K562 (cell line): ENCODE measurements at regions not wholly inside any gene's neighbourhood (a gene's known extent, or its start where the extent isn't known, plus 50 kb on each side); places are given as distances from the start of the nearest gene placed in this dataset.

Experiments
- ASH1L ChIP-seq: fragments of 450-650 bp; IDR thresholded peaks from 2 replicates; pipeline ENCODE4 v1.6.1; 2018; ENCODE audit warnings: borderline replicate concordance, mild to moderate bottlenecking, low read depth; ENCODE audit not compliant: partially characterized antibody
- DPF2 ChIP-seq: fragments of 450-650 bp; IDR thresholded peaks from 2 replicates; pipeline ENCODE4 v1.6.1; 2016
- ELF1 ChIP-seq: fragments of 200-800 bp; sonication (Bioruptor generic); IDR thresholded peaks from 2 replicates; pipeline ENCODE4 v1.6.1; 2016; ENCODE audit warnings: missing genetic modification characterization, missing compliant biosample characterization
- ILF3 ChIP-seq: fragments of 450-650 bp; IDR thresholded peaks from 2 replicates; pipeline ENCODE4 v1.6.1; 2018; ENCODE audit warnings: antibody characterized with exemption, mild to moderate bottlenecking, moderate library complexity, borderline replicate concordance
- RCOR1 ChIP-seq, 2 experiments: IDR thresholded peaks; 2 replicates each; pipeline ENCODE4 v1.6.1; 2012; ENCODE audit warnings: low read depth in 2 of 2, low read length in 2 of 2, borderline replicate concordance in 1 of 2, improper control_type of control experiment in 1 of 2
- RNF2 ChIP-seq: sonication (generic); IDR thresholded peaks from 2 replicates; pipeline ENCODE4 v1.6.1; 2016
- SMC3 ChIP-seq: conservative IDR thresholded peaks from 2 replicates; pipeline ENCODE4 v1.6.1; 2011; ENCODE audit warnings: low read depth, low read length, improper control_type of control experiment; ENCODE audit not compliant: insufficient read depth
- SRSF1 ChIP-seq: fragments of 200-400 bp; formaldehyde crosslinking; IDR thresholded peaks from 2 replicates; pipeline ENCODE4 v1.6.1; 2017; ENCODE audit warnings: mild to moderate bottlenecking, low read depth, low read length, moderate library complexity
- TAF7 ChIP-seq: fragments of 450-650 bp; IDR thresholded peaks from 2 replicates; pipeline ENCODE4 v1.6.1; 2016; ENCODE audit warnings: missing genetic modification characterization, missing compliant biosample characterization
- THRAP3 ChIP-seq: fragments of 450-650 bp; IDR thresholded peaks from 2 replicates; pipeline ENCODE4 v1.6.1; 2016; ENCODE audit warnings: mild to moderate bottlenecking, inconsistent platforms, borderline replicate concordance
- ZNF263 ChIP-seq: sonication (generic); formaldehyde crosslinking; IDR thresholded peaks from 2 replicates; pipeline ENCODE4 v1.8.0; 2022; ENCODE audit warnings: mild to moderate bottlenecking, missing genetic modification reagents, borderline replicate concordance
- TF ChIP-seq, protein P1 (sequence below): fragments of 450-650 bp; formaldehyde crosslinking; IDR thresholded peaks from 2 replicates; pipeline ENCODE4 v1.4.0; 2020; ENCODE audit warnings: mild to moderate bottlenecking, moderate library complexity
- TF ChIP-seq, protein P2 (sequence below): fragments of 450-650 bp; IDR thresholded peaks from 2 replicates; pipeline ENCODE4 v1.7.1; 2018; ENCODE audit warnings: mild to moderate bottlenecking, low read depth; ENCODE audit not compliant: partially characterized antibody

DNA sequence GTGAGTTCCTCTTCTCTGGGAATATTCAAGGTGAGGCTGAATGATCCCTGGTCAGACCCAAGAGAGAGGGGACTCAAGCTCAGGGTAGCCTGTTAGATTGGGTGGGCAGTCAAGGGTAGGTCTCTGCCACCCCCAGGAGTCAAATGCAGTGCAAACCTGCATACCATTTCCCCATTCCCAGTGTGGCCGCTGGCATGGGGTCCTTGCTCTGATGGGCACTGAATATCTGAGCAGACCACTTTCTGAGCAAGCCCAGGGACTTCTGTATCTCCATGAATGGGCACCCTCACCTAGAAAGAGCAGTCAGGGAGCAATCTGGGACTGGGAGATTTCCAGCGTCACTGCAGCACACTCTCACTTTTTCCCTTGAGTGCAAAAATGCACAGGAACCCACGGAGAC is 573.7 kb downstream of the BCL11B start (continued):
- TF ChIP-seq, protein P1, sequence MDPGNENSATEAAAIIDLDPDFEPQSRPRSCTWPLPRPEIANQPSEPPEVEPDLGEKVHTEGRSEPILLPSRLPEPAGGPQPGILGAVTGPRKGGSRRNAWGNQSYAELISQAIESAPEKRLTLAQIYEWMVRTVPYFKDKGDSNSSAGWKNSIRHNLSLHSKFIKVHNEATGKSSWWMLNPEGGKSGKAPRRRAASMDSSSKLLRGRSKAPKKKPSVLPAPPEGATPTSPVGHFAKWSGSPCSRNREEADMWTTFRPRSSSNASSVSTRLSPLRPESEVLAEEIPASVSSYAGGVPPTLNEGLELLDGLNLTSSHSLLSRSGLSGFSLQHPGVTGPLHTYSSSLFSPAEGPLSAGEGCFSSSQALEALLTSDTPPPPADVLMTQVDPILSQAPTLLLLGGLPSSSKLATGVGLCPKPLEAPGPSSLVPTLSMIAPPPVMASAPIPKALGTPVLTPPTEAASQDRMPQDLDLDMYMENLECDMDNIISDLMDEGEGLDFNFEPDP (CRISPR knock-in tag), result no peak
- TF ChIP-seq ZNF263 (CRISPR knock-in tag) (no peak), ASH1L (no peak), RNF2 (no peak), DPF2 (no peak), THRAP3 (no peak), TAF7 (tag) (no peak), SRSF1 (no peak), ILF3 (no peak), SMC3 (no peak), ELF1 (tag) (no peak), RCOR1 (IDR thresholded peaks at IDR 0.05; ENCODE audit: borderline replicate concordance in 1 of 2, low read depth in 2 of 2, low read length in 2 of 2) (no peak)
- TF ChIP-seq, protein P2, sequence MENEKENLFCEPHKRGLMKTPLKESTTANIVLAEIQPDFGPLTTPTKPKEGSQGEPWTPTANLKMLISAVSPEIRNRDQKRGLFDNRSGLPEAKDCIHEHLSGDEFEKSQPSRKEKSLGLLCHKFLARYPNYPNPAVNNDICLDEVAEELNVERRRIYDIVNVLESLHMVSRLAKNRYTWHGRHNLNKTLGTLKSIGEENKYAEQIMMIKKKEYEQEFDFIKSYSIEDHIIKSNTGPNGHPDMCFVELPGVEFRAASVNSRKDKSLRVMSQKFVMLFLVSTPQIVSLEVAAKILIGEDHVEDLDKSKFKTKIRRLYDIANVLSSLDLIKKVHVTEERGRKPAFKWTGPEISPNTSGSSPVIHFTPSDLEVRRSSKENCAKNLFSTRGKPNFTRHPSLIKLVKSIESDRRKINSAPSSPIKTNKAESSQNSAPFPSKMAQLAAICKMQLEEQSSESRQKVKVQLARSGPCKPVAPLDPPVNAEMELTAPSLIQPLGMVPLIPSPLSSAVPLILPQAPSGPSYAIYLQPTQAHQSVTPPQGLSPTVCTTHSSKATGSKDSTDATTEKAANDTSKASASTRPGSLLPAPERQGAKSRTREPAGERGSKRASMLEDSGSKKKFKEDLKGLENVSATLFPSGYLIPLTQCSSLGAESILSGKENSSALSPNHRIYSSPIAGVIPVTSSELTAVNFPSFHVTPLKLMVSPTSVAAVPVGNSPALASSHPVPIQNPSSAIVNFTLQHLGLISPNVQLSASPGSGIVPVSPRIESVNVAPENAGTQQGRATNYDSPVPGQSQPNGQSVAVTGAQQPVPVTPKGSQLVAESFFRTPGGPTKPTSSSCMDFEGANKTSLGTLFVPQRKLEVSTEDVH, result no peak
- TF ChIP-seq, all 486 proteins: peak for 0
